Body of pancreas (tissue), 4 donors: ENCODE measurements at regions not wholly inside any gene's neighbourhood (a gene's known extent, or its start where the extent isn't known, plus 50 kb on each side); places are given as distances from the start of the nearest gene placed in this dataset.

Source experiments
- CTCF ChIP-seq, 7 experiments: fragments of 450-650 bp in 4 of 7; fragments of 200-600 bp in 3 of 7; sonication (generic) in 3 of 7; IDR thresholded peaks; one replicate each; pipeline ENCODE4 v1.5.1; 2016 to 2019; ENCODE audit warnings: antibody characterized with exemption in 7 of 7
- POLR2A ChIP-seq, 3 donors: fragments of 450-650 bp; IDR thresholded peaks; one replicate each; pipeline ENCODE4 v1.6.1; 2016; ENCODE audit warnings: antibody characterized with exemption in 3 of 3, mild to moderate bottlenecking in 2 of 3

DNA sequence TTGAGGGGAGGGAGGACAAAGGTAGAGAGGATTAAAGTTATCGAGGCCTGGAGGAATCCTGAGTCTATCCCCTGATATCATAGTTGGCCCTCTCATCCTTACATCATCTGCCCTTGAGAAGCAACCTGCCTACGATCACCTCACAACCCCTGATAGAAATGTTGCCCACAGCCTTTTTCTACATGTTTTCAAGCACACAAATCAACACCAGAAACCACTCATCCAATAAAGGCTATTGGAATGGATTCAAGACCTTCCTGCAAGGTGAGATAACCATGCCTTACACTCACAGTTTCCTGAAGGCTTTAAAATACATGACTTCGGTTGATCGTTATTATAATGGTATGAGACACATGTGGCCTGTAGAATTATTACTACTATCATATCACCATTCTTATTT, 175.7 kb upstream of the EGLN3 start:
- TF ChIP-seq CTCF (IDR thresholded peaks at IDR 0.05) (no peak), POLR2A (IDR thresholded peaks at IDR 0.05) (no peak)
